Neural crest cell (in vitro differentiated cells): ENCODE measurements at regions not wholly inside any gene's neighbourhood (a gene's known extent, or its start where the extent isn't known, plus 50 kb on each side); places are given as distances from the start of the nearest gene placed in this dataset.

ENCODE experiments used
- DNase-seq: peaks from one replicate; pipeline ENCODE4 v3.0.0; 2021; ENCODE audit warnings: low read depth, mixed read lengths, low spot score
- H3K27ac Mint-ChIP-seq: one replicate; pipeline ENCODE4 v1.8.0; 2021; ENCODE audit warnings: mild to moderate bottlenecking, mixed read lengths; ENCODE audit not compliant: unreplicated experiment
- H3K27me3 Mint-ChIP-seq: 2 replicates; pipeline ENCODE4 v1.8.0; 2021; ENCODE audit warnings: low read depth, mild to moderate bottlenecking, mixed read lengths
- H3K36me3 Mint-ChIP-seq: 2 replicates; pipeline ENCODE4 v1.8.0; 2021; ENCODE audit warnings: low read depth, mild to moderate bottlenecking, mixed read lengths
- H3K4me1 Mint-ChIP-seq: 2 replicates; pipeline ENCODE4 v1.8.0; 2021; ENCODE audit warnings: mixed read lengths
- H3K4me3 Mint-ChIP-seq: one replicate; pipeline ENCODE4 v1.8.0; 2021; ENCODE audit warnings: mild to moderate bottlenecking, mixed read lengths
- H3K9me3 Mint-ChIP-seq: 2 replicates; pipeline ENCODE4 v1.8.0; 2021; ENCODE audit warnings: mixed read lengths
- TF ChIP-seq, protein P1 (sequence below): fragments of 200-600 bp; sonication (generic); conservative IDR thresholded peaks from 2 replicates; pipeline ENCODE4 v1.5.0; 2021; ENCODE audit warnings: antibody characterized with exemption, mild to moderate bottlenecking

DNA sequence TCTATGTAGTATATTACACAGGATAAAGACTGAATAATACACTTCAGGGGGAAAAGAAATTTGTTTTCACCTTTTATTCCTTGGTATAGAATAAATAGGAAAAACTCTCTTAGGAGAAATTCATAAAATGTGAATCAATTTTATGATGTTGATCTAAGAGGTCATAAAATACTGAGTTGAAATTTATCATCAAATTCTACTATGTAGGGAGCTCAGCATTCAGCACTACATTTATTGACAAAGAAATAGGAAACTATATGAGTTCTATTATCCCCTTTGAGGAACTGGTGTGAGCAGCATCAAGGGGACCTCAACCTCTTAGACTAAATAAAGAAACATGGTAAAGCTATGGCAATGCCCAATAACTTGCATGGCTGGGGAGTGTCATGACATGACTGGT lies 348.2 kb upstream of the SMIM31 start:
- H3K27ac Mint-ChIP-seq: no peak overlapping the region
- H3K4me1 Mint-ChIP-seq: no peaks in the 10 kb centered on the region
- peaks cover 2% of the 10 kb centered on the region for H3K27me3 Mint-ChIP-seq
- H3K36me3 Mint-ChIP-seq: no peaks in the 10 kb centered on the region
- DNase-seq: no peak
- H3K4me3 Mint-ChIP-seq: no peak overlapping the region
- H3K9me3 Mint-ChIP-seq: no peaks in the 10 kb centered on the region
- TF ChIP-seq, protein P1, sequence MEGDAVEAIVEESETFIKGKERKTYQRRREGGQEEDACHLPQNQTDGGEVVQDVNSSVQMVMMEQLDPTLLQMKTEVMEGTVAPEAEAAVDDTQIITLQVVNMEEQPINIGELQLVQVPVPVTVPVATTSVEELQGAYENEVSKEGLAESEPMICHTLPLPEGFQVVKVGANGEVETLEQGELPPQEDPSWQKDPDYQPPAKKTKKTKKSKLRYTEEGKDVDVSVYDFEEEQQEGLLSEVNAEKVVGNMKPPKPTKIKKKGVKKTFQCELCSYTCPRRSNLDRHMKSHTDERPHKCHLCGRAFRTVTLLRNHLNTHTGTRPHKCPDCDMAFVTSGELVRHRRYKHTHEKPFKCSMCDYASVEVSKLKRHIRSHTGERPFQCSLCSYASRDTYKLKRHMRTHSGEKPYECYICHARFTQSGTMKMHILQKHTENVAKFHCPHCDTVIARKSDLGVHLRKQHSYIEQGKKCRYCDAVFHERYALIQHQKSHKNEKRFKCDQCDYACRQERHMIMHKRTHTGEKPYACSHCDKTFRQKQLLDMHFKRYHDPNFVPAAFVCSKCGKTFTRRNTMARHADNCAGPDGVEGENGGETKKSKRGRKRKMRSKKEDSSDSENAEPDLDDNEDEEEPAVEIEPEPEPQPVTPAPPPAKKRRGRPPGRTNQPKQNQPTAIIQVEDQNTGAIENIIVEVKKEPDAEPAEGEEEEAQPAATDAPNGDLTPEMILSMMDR: no peak

DNA sequence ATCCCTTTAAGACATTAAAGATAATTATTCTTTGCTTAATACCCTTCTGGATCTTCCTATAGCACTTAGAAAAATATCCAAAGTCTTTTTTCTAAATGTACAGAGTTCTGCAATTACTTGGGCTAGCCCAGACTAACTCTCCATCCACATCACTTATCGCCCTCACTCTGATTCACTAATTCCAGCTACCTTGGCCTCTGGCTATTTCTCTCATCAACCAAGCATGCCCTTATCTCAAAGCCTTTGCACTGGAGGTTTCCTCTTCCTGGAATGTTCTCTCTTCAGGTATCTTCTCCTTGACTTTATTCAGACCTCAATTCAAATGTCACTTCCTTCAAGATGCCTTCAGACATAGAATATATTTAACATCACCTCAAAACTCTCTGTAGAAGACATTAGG lies 345.1 kb upstream of the SMIM31 start:
- no peaks in the 10 kb centered on the region for H3K27me3 Mint-ChIP-seq
- H3K36me3 Mint-ChIP-seq: no peaks in the 10 kb centered on the region
- TF ChIP-seq, protein P1: no peak
- no peaks in the 10 kb centered on the region for H3K4me1 Mint-ChIP-seq
- no peak overlapping the region for H3K4me3 Mint-ChIP-seq
- no peak overlapping the region for H3K27ac Mint-ChIP-seq
- no peak for DNase-seq
- H3K9me3 Mint-ChIP-seq: no peaks in the 10 kb centered on the region

DNA sequence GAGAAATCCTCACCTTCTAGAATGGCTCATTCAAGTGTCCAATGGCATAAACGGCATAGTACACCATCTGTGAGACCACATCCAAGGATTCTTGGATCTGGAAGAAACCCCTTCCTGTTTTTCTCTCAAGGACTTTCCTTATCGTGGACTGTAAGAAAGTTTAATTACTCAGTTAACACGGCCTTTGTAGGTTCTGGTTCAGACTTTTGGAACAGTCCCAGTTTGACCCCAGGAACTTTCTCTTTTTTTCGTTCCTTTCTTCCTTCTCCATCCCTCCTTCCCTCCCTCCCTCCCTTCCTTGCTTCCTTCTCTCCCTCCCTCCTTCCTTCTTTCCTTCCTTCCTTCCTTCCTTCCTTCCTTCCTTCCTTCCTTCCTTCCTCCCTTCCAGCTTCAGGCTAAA lies 343.5 kb upstream of the SMIM31 start:
- Mint-ChIP-seq H3K36me3 (no peaks in the 10 kb centered on the region), H3K9me3 (no peaks in the 10 kb centered on the region), H3K27ac (no peak overlapping the region), H3K4me1 (no peaks in the 10 kb centered on the region), H3K27me3 (no peaks in the 10 kb centered on the region), H3K4me3 (no peak overlapping the region)
- TF ChIP-seq, protein P1: no peak
- DNase-seq: no peak

DNA sequence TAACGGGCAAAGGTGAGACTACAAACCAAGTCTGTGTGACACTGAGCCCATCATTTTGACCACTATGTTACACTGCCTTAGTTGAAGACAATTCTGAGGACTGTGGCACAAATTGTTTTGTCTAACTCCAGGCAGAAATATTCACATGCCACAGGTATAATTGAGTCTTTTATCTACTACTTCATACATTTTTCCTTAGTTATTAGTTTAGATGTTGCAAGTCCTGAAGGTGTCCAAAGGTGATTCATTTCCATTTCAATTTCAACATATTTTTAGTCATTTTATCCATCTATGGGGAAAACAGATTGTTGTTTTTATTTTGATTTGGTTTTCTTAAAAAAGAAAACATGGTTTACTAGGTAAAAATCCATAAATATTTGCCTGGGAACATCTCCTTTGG lies 341.7 kb upstream of the SMIM31 start:
- no peak overlapping the region for H3K4me3 Mint-ChIP-seq
- TF ChIP-seq, protein P1: no peak
- no peaks in the 10 kb centered on the region for H3K36me3 Mint-ChIP-seq
- no peaks in the 10 kb centered on the region for H3K27me3 Mint-ChIP-seq
- no peaks in the 10 kb centered on the region for H3K4me1 Mint-ChIP-seq
- H3K27ac Mint-ChIP-seq: no peak overlapping the region
- no peak for DNase-seq
- no peaks in the 10 kb centered on the region for H3K9me3 Mint-ChIP-seq

DNA sequence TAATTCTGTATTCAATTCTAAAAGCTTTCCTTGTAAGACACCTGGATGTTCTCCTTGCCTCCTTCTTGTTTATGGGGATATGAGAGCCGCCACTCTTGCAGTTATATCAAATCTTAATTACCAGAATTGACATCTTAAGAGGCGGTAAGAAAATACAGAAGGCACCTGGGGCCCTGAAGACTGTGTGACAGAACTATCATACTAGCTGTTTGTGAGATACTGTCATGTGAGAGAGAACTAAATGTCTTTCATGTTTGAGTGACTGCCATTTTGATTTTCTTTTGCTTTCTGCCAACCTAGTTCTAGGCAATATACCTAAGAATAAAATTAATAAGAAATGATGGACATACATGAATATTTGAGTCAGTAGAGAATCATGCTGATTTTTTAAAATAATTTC lies 340.2 kb upstream of the SMIM31 start:
- Mint-ChIP-seq H3K27me3 (no peaks in the 10 kb centered on the region), H3K36me3 (no peaks in the 10 kb centered on the region), H3K4me1 (no peaks in the 10 kb centered on the region), H3K4me3 (no peak overlapping the region), H3K27ac (no peak overlapping the region), H3K9me3 (no peaks in the 10 kb centered on the region)
- DNase-seq: no peak
- TF ChIP-seq, protein P1: no peak

DNA sequence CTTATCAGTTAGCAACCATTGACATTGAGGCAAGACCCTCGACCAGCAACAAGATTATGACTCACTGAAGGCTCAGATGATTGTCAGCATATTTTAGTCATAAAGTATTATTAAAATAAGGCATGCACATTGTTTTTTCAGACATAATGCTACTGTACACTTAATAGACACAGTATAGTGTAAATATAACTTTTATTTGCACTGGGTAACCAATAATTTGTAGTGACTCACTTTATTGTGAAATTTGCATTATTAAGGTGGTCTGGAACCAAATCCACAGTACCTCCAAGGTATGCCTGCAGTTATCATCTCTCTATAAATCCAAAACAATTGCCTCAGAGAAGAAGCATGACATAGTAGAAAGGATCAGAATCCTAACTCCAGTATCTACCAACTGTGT lies 330.1 kb upstream of the SMIM31 start:
- Mint-ChIP-seq H3K9me3 (peaks cover 4% of the 10 kb centered on the region), H3K27ac (no peak overlapping the region), H3K27me3 (no peaks in the 10 kb centered on the region), H3K36me3 (no peaks in the 10 kb centered on the region), H3K4me3 (no peak overlapping the region), H3K4me1 (no peaks in the 10 kb centered on the region)
- DNase-seq: no peak
- TF ChIP-seq, protein P1: no peak
